Astrocyte (in vitro differentiated cells and primary cell): ENCODE measurements at regions not wholly inside any gene's neighbourhood (a gene's known extent, or its start where the extent isn't known, plus 50 kb on each side); places are given as distances from the start of the nearest gene placed in this dataset.

Experiments used
- DNase-seq: peaks from one replicate; pipeline ENCODE4 v3.0.0-alpha.2; 2010; ENCODE audit warnings: low read depth
- FAIRE-seq: peaks from 2 replicates; lab custom pipeline; 2011; peaks lifted over from hg19 to GRCh38; lab: Jason Lieb, UNC
- H2AFZ ChIP-seq: 2 replicates; pipeline ENCODE4 v1.6.0; 2012; ENCODE audit warnings: low read depth, low read length, inconsistent platforms
- H3K27ac ChIP-seq: 2 replicates; pipeline ENCODE4 v1.5.1; 2011; ENCODE audit warnings: low read depth, low read length, inconsistent platforms
- H3K27me3 ChIP-seq: 2 replicates; pipeline ENCODE4 v1.6.0; 2011; ENCODE audit warnings: low read length, inconsistent platforms; ENCODE audit not compliant: insufficient read depth
- H3K36me3 ChIP-seq: 2 replicates; pipeline ENCODE4 v1.5.1; 2011; ENCODE audit warnings: low read length, inconsistent platforms; ENCODE audit not compliant: insufficient read depth
- H3K4me1 ChIP-seq: 2 replicates; pipeline ENCODE4 v1.5.1; 2011; ENCODE audit warnings: low read length, inconsistent platforms; ENCODE audit not compliant: insufficient read depth
- H3K4me2 ChIP-seq: 2 replicates; pipeline ENCODE4 v1.6.0; 2012; ENCODE audit warnings: low read length, inconsistent platforms
- H3K4me3 ChIP-seq: 2 replicates; pipeline ENCODE4 v1.5.1; 2011; ENCODE audit warnings: low read depth, mild to moderate bottlenecking, low read length, inconsistent platforms; ENCODE audit not compliant: insufficient read depth
- H3K79me2 ChIP-seq: 2 replicates; pipeline ENCODE4 v1.6.0; 2012; ENCODE audit warnings: mild to moderate bottlenecking, low read length, inconsistent platforms; ENCODE audit not compliant: insufficient read depth
- H3K9ac ChIP-seq: 2 replicates; pipeline ENCODE4 v1.6.0; 2012; ENCODE audit warnings: mild to moderate bottlenecking, low read length, inconsistent platforms
- H3K9me3 ChIP-seq: 2 replicates; pipeline ENCODE4 v1.5.1; 2012; ENCODE audit warnings: low read depth, mild to moderate bottlenecking, low read length, inconsistent platforms; ENCODE audit not compliant: insufficient read depth
- H4K20me1 ChIP-seq: 2 replicates; pipeline ENCODE4 v1.6.0; 2012; ENCODE audit warnings: low read length, inconsistent platforms; ENCODE audit not compliant: insufficient read depth
- H3K27ac Mint-ChIP-seq: one replicate; pipeline ENCODE4 v1.8.0; 2021; ENCODE audit warnings: mild to moderate bottlenecking, mixed read lengths; ENCODE audit not compliant: unreplicated experiment
- H3K27me3 Mint-ChIP-seq: one replicate; pipeline ENCODE4 v1.8.0; 2021; ENCODE audit warnings: low read depth, mixed read lengths; ENCODE audit not compliant: unreplicated experiment
- H3K36me3 Mint-ChIP-seq: one replicate; pipeline ENCODE4 v1.8.0; 2021; ENCODE audit warnings: low read depth, mixed read lengths; ENCODE audit not compliant: unreplicated experiment
- H3K4me1 Mint-ChIP-seq: one replicate; pipeline ENCODE4 v1.8.0; 2021; ENCODE audit warnings: low read depth, mixed read lengths; ENCODE audit not compliant: unreplicated experiment
- H3K4me3 Mint-ChIP-seq: one replicate; pipeline ENCODE4 v1.8.0; 2021; ENCODE audit warnings: mild to moderate bottlenecking, moderate library complexity, mixed read lengths; ENCODE audit not compliant: unreplicated experiment
- H3K9me3 Mint-ChIP-seq: one replicate; pipeline ENCODE4 v1.8.0; 2021; ENCODE audit warnings: mild to moderate bottlenecking, mixed read lengths; ENCODE audit not compliant: unreplicated experiment
- EZH2 ChIP-seq: IDR thresholded peaks from 2 replicates; pipeline ENCODE4 v1.6.1; 2012; ENCODE audit warnings: mild to moderate bottlenecking, low read length, inconsistent platforms; ENCODE audit not compliant: insufficient read depth
- TF ChIP-seq, protein P1 (sequence below): IDR thresholded peaks from 2 replicates; pipeline ENCODE4 v1.5.1; 2011; ENCODE audit warnings: low read depth, mild to moderate bottlenecking, inconsistent platforms, low read length, moderate library complexity; ENCODE audit not compliant: insufficient read depth

DNA sequence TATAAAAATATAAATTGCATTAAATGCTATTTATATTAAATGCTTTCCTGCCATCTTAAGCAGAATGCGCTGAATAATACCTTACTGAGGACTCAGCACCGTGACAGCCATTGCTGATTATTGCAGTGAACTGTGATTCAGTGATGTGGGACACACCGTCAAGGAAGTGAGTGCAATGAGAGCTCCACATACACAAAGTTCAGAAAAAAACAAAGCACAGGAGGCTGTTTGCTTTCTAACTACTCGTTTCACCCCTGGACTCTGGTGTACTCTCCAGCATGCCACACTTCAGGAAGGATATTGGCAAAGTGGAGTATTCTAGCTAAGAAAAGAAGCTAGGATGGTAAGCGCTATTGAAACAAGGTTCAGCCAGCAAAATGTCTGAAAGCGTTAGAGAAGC is 57.4 kb upstream of the CXADR start:
- Histone ChIP-seq H3K79me2 (no peaks in the 10 kb centered on the region), H3K9me3 (no peaks in the 10 kb centered on the region), H2AFZ (no peak overlapping the region), H3K4me3 (no peak overlapping the region), H3K9ac (no peak overlapping the region), H3K27ac (no peak overlapping the region), H3K4me1 (peaks cover 9% of the 10 kb centered on the region), H4K20me1 (no peaks in the 10 kb centered on the region), H3K4me2 (no peak overlapping the region), H3K36me3 (no peaks in the 10 kb centered on the region), H3K27me3 (no peaks in the 10 kb centered on the region)
- H3K9me3 Mint-ChIP-seq = no peaks in the 10 kb centered on the region
- H3K36me3 Mint-ChIP-seq = no peaks in the 10 kb centered on the region
- FAIRE-seq = no peak
- TF ChIP-seq EZH2 = no peak
- TF ChIP-seq, protein P1, sequence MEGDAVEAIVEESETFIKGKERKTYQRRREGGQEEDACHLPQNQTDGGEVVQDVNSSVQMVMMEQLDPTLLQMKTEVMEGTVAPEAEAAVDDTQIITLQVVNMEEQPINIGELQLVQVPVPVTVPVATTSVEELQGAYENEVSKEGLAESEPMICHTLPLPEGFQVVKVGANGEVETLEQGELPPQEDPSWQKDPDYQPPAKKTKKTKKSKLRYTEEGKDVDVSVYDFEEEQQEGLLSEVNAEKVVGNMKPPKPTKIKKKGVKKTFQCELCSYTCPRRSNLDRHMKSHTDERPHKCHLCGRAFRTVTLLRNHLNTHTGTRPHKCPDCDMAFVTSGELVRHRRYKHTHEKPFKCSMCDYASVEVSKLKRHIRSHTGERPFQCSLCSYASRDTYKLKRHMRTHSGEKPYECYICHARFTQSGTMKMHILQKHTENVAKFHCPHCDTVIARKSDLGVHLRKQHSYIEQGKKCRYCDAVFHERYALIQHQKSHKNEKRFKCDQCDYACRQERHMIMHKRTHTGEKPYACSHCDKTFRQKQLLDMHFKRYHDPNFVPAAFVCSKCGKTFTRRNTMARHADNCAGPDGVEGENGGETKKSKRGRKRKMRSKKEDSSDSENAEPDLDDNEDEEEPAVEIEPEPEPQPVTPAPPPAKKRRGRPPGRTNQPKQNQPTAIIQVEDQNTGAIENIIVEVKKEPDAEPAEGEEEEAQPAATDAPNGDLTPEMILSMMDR = no peak
- peaks cover 7% of the 10 kb centered on the region for H3K4me1 Mint-ChIP-seq
- H3K27ac Mint-ChIP-seq = no peak overlapping the region
- H3K27me3 Mint-ChIP-seq = no peaks in the 10 kb centered on the region
- H3K4me3 Mint-ChIP-seq = no peak overlapping the region
- DNase-seq = no peak

GRCh38 chr21:17458279-17458678 is 54.6 kb upstream of the CXADR start:
- Histone ChIP-seq H3K9ac (no peak overlapping the region), H3K27ac (no peak overlapping the region), H3K4me2 (no peak overlapping the region), H3K4me1 (peaks cover 11% of the 10 kb centered on the region), H2AFZ (no peak overlapping the region), H3K27me3 (no peaks in the 10 kb centered on the region), H3K79me2 (no peaks in the 10 kb centered on the region), H3K9me3 (no peaks in the 10 kb centered on the region), H4K20me1 (no peaks in the 10 kb centered on the region), H3K4me3 (no peak overlapping the region), H3K36me3 (no peaks in the 10 kb centered on the region)
- Mint-ChIP-seq H3K36me3 (no peaks in the 10 kb centered on the region), H3K4me1 (peaks cover 11% of the 10 kb centered on the region), H3K9me3 (no peaks in the 10 kb centered on the region), H3K27ac (no peak overlapping the region), H3K4me3 (no peak overlapping the region), H3K27me3 (no peaks in the 10 kb centered on the region)
- DNase-seq (no peak), FAIRE-seq (no peak)
- TF ChIP-seq EZH2 = no peak
- TF ChIP-seq, protein P1 = no peak

GRCh38 chr21:17460094-17460493 is 52.7 kb upstream of the CXADR start:
- H4K20me1 ChIP-seq = no peaks in the 10 kb centered on the region
- Mint-ChIP-seq H3K27me3 (no peaks in the 10 kb centered on the region), H3K9me3 (no peaks in the 10 kb centered on the region), H3K27ac (no peak overlapping the region), H3K4me1 (peaks cover 16% of the 10 kb centered on the region), H3K4me3 (no peak overlapping the region), H3K36me3 (no peaks in the 10 kb centered on the region)
- no peak for TF ChIP-seq EZH2
- TF ChIP-seq, protein P1 = no peak
- DNase-seq = peak; percentile 33
- H3K4me2 ChIP-seq = no peak overlapping the region
- peaks cover 17% of the 10 kb centered on the region for H3K4me1 ChIP-seq
- H3K36me3 ChIP-seq = no peaks in the 10 kb centered on the region
- H3K9ac ChIP-seq = no peak overlapping the region
- H2AFZ ChIP-seq = no peak overlapping the region
- H3K4me3 ChIP-seq = no peak overlapping the region
- H3K27me3 ChIP-seq = no peaks in the 10 kb centered on the region
- no peaks in the 10 kb centered on the region for H3K79me2 ChIP-seq
- no peak for FAIRE-seq
- H3K27ac ChIP-seq = no peak overlapping the region
- H3K9me3 ChIP-seq = no peaks in the 10 kb centered on the region
